Right ventricle myocardium superior (tissue), 1 donor: ENCODE measurements at regions not wholly inside any gene's neighbourhood (a gene's known extent, or its start where the extent isn't known, plus 50 kb on each side); places are given as distances from the start of the nearest gene placed in this dataset.
"Not testable (repeated sequence)": the region's sequence is repeated elsewhere in the genome, so short reads cannot be mapped to it uniquely, and the experiment has no call there.

Experiments
- ATAC-seq: fragments of 200-7000 bp; cut with Tn5 transposase; one replicate; pipeline ENCODE4 v1.9.1; 2020; ENCODE audit warnings: mild to moderate bottlenecking; ENCODE audit not compliant: poor library complexity
- DNase-seq: peaks from one replicate; pipeline ENCODE4 v3.0.0-alpha.2; 2020
- intact Hi-C: fragments of 100-400 bp; cut with DNase I; formaldehyde crosslinking; loops from one replicate; pipeline ENCODE4 v1.11.2; 2022
- donor health status: DM: no; HTN: yes; CAD: no; lungs with severe emphysema.

DNA sequence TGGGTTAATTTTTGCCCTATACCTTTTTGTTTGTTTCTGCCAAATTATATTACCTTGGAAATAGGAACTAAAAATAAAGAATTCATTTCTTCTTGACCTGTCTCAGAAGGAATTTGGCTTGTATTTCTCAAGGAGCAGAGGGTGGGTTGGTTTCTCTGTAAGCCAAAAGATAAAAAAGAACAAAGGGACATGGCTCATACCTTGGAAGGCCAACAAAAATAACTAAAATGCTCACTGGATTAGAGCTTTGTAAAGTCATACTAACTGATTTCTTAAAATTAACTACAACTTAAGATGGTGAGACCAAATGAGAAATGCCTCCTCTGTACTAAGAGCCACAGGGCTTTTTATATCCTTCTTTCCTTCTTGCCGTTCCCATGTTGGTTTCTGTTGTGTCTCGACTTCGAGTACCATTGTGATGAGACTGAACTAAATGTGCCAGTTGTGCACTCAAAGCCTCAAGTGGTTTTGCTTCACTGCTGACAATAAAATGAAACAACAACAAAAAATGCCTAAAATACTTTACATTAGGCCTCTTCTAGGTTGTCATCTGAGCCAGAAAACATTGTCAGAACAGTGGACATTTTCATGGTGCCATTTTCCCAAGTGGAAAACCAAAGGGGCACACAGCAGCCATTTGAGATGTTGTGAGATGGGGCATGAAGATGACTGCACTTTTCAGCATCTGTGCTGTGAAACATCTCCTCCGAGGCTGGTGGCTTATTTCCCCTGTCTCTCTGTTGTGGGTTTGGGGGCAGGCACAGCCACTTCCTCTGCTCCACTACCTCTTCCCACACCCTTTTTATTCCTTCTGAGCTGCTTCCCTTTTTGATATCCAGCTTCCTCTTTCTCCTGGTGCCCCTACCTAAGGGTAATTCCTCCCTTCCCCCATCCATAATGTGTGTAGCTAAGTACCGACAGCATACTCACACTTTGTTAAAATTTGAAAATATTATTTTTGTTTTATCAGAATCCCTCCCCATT lies 51.8 kb upstream of the AGR3 start:
- ATAC-seq (peak; percentile 49), DNase-seq (peak; percentile 46)
- intact Hi-C loops: no loop called here

DNA sequence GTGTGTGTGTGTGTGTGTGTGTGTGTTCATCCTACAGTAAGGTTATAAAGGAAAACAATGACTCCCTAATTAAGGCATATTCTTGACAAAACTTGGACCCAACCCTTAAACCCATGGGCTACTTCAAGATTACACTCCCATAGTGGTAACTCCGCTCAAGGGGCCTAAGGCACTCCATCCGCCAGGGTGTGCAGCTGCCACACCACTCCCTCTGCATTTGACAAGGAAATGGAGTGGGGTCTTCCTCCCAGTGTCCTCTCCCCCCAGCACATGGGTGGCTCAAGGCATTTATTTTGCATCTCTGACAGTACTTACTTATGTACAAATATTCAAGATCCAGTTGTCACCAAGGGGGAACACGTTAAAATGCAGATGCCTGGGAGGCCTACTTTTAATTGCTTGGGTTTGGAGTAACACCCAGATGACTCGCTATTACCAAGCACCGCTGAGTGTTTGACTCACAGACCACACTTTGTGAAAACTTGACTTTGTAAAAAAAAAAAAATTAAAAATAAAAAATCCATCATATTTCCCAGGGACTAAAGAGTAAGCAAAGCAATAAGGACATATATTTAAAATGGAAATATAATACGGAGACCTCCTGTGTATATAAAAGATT lies 53.0 kb upstream of the AGR3 start:
- ATAC-seq (no peak), DNase-seq (no peak)
- intact Hi-C loops: no loop called here

DNA sequence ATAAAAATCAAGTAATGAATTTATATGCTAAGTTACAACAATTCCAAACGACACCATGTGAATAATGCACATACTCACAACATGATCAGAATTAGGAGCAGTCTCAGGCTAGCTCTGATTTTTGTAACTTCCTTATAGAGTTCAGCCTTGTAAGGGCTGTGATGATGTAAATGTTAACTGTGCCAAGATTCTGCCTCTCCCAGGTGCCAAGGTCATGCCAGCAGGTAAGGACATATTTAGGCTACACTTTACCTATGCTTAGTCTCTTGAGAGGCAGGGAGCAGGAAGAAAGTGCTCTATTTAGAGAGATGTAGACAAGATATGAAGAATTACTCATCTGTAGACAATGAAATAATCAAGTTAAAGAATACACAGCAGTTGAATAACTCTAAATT lies 53.6 kb upstream of the AGR3 start:
- DNase-seq (no peak), ATAC-seq (no peak)
- intact Hi-C loops: no loop called here

DNA sequence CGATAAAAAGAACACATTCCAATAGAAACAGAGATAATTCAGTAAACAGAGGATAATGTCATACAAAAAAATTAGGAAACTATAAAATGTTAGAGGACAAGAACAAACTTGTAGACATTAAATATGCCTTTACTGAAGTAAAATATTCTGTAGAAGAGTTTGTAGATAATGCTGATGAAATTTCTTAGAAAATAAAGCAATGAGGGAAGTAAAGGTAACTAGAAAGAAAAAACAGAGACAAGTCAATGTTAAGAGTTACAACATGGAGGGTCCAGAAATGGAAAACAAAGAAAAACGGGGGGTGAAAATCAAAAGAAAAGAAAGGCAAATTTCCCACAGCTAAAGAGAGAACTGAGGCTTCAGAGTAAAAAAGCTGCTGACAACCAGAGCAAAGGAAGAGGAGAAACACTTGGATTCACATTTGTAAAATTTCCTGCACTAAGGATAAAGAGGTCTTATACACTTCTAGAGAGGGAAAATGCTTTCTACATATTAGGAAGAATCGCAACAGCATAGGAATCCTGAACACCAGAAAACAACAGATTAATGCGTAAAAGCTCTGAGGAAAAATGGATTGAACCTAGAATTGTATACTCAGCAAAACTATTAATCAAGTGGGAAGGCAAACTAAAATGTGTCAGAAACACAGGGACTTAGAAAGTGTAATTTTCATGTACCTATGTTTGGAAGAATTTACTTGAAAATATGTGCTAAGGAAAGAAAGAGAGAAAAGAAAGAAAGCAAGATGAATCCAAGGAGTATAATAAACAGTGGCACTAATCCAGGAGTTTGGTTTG lies 55.0 kb upstream of the AGR3 start:
- ATAC-seq (no peak), DNase-seq (no peak)
- intact Hi-C loops: no loop called here

DNA sequence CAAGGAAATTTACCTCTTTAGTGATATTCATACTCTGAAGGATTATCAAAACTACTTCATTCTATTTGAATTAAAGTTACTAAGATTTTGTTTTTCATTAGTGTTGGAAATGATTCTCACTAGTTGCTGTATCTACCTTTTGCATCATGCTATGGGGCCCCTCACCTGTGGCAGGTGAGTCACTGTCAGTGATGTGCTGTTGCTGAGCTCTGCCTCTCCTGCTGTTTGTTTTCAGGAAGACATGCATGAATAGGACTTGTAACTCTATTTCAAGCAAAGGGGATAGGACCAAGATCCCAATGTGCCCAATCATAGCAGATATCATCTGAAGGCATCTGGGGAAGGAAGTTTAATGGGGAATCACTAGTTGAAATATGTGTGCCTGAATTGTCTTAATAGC lies 57.4 kb upstream of the AGR3 start:
- DNase-seq (no peak), ATAC-seq (no peak)
- intact Hi-C loops: no loop called here

DNA sequence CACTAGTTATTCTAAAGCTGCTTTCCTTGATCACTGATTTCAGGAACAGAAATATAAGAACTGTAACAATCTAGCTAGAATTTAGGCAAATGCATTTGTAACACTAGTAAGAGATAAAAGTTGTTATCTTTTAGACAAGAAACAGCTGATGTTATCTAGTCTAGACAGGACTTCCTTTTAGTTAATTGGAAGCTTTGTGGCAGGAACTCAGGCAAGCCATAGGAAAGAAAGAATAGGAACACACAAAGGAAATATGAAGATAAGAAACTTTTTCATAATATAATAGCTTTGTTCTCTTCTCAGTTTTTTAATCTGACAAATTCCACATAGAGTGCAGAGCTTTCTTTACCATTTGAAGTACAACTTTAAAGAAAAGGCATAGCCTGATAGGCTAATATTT lies 59.0 kb upstream of the AGR3 start:
- ATAC-seq: no peak
- intact Hi-C loops: no loop called here
- no peak for DNase-seq

DNA sequence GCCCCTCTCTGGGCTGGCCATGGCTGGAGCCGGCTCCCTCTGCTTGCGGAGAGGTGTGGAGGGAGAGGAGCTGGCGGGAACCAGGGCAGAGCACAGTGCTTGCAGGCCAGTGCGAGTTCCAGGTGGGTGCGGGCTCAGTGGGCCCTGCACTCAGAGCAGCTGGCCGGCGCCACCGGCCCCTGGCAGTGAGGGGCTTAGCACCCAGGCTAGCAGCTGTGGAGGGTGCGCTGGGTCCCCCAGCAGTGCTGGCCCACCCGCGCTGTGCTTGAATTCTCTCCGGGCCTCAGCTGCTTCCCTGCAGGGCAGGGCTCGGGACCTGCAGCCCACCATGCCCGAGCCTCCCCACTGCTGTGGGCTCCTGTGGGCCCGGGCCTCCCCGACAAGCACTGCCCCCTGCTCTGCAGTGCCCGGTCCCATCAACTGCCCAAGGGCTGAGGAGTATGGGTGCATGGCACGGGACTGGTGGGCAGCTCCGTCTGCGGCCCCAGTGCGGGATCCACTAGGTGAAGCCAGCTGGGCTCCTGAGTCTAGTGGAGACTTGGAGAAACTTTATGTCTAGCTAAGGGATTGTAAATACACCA lies 61.2 kb upstream of the AGR3 start:
- DNase-seq (no peak), ATAC-seq (no peak)
- intact Hi-C loops: no loop called here

DNA sequence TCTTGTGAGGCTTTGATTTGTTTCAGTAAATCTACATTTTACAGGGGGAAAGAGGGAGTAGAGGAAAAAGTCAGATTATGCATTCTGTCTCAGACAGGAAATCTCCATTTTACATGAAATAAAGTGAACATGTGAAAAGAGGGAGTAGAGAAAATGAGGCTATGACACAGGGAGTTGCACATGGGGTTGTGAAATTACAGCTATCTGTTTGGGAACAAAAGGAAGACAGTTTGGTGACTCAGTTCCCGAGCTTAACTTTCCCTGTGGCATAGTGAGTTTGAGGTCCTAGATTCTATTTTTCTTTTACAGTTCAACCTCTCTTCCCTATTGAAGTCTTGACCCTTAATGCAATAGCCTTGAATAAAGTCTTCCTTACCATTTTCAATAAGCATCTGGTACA lies 63.2 kb upstream of the AGR3 start:
- ATAC-seq (no peak), DNase-seq (no peak)
- intact Hi-C loops: no loop called here

DNA sequence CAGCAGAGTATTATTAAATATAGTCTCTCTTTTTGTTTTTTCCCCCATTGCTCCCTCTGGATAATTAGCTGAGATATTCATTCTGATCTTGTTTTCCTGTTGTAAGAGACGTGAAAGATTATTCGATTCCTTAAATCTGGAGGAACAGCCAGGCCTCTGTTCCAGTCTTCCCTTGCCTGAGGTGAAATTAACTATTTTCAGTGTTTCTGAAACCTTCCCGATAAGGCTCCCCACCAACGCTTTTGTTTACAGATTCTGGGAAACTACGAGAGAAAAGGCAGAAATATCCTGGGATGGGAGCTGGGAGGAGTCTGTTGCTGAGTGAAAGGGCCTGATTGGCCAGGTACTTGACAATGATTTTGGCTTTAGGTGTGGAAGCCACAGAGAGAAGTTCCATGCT lies 63.6 kb upstream of the AGR3 start:
- DNase-seq (no peak), ATAC-seq (no peak)
- intact Hi-C loops: no loop called here

DNA sequence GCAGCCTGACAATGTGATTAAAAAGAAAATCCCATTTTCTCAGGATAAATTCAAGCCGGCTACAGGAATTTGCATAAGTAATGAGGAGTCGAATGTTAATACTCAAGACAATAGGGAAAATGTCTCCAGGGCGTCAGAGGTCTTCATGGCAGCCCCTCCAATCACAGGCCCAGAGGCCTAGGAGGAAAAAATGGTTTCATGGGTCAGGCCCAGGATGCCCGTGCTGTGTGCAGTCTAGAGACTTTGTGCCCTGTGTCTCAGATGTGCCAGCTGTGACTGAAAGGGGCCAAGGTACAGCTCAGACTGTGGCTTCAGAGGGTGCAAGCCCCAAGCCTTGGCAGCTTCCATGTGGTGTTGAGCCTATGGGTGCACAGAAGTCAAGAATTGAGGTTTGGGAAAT lies 66.3 kb upstream of the AGR3 start:
- ATAC-seq, intact Hi-C loops, DNase-seq: not testable (repeated sequence)

DNA sequence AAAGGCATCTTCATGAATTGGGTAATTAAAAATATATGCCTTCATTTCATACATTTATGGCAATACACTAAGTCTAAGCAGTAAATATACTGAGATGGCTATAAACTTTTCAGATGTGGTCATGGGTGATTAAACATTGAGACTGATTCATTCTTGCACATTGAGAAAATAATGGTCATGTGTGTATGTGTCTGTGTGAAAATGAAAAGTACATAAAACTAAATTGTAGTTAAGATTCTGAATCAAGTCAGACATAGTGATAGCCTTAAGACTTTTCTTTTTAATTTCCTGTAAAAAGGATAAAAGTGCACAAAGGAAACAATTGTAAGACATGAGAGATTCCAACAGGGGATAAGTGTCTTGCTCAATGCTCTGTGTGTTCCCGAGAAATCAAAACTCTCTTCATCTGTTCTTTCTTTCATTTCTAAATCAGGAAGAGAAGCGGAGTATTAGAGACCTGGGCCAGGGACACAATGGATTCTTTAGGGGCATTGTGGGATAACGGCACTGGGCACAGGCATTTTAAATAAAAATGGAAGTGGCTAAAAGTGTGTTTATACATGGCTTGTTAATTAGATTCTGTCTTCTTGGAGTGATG lies 69.8 kb upstream of the AGR3 start:
- ATAC-seq (no peak), DNase-seq (no peak)
- intact Hi-C loops: no loop called here

DNA sequence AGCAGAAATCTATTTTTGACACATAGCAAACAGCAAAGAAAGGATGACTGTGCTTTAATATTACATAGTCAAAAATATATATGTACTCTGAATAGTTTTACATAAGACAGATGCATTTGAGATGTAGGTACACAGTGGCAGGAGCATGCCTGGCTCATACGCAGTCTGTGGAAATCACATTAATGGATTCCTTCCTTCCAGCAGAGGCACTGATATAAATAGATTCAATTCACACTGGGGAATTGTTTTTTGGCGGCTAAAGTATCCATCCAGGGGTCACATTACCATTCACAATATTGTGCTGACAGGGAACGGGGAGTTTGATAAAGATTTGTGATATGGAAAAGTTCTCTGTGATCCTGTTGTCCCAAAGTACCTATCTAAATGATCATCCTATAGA lies 72.5 kb upstream of the AGR3 start:
- intact Hi-C loops: no loop called here
- ATAC-seq: peak; percentile 75
- DNase-seq: no peak

DNA sequence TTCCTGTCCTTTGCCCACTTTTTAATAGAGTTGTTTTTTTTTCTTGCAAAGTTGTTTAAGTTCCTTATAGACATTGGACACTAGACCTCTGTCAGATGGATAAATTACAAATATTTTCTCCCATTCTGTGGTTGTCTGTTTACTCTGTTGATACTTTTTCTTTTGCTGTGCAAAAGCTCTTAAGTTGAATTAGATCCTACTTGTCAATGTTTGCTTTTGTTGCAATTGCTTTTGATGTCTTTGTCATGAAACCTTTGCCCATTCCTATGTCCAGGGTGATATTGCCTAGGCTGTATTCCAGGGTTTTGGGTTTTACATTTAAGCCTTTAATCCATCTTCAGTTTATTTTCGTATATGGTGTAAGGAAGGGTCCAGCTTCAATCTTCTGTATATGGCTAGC lies 76.9 kb upstream of the AGR3 start:
- DNase-seq: no peak
- intact Hi-C loops: no loop called here
- no peak for ATAC-seq

DNA sequence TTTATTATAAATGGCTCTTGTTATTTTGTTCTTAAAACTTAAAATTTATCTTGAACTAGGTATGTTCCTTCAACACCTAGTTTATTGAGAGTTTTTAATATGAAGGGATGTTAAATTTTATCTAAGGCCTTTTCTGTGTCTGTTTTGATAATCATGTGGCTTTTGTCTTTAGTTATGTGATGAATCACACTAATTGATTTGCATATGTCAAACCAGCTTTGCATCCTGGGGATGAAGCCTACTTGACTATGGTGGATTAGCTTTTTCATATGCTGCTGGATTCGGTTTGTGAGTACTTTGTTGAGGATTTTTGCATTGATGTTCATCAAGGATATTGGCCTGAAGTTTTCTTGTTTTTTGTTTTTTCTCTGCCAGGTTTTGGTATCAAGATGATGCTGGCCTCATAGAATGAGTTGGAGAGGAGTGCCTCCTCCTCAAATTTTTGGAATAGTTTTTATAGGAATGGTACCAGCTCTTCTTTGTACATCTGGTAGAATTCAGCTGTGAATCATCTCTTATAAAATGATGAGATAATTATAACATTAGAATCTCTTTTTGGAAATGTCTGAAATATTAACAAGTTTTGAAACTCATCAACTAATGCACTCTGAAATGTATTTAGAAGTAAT lies 78.7 kb upstream of the AGR3 start:
- ATAC-seq: no peak
- intact Hi-C loops: no loop called here

DNA sequence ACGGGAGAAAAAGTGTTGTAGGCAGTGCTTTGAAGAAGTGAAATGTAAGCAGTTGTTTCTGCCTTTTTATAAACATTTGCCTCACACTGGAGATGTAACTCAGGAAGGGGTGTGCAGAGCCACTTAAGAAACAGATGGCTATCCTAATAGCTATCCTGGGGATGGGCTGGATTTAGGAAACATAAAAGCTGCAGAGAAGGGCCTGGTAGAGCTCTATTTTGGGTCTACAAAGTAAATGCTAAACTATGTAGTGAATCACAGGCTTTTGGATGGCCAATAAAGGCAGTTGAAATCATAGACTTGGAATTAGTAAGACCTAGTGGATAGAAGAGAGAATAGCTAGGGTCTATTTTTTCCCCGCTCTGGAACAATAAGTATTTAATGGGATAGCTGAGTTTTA lies 79.9 kb upstream of the AGR3 start:
- ATAC-seq: no peak
- intact Hi-C loops: no loop called here
- no peak for DNase-seq

More for the DNA sequence above, 78.7 kb upstream of the AGR3 start:
- no peak for DNase-seq

DNA sequence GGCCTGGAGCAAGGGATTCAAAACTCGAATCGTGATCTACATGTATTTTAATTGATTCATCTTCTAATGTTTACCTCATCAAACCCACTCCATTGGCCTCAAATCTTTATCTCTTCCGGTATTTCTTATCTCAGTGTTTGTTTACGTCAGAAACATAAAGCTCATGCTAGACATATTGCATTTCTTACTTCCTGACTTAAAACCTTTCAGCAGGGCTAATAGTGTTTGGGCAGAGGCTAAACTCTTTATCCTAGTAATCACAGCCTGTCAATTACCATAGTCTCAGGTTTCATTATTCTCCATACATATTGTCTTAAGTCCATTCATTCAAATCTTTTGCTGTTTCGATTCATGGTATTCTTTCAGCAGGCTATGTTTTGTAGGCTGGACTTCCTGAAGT lies 81.3 kb upstream of the AGR3 start:
- intact Hi-C loops: no loop called here
- ATAC-seq (no peak), DNase-seq (no peak)

DNA sequence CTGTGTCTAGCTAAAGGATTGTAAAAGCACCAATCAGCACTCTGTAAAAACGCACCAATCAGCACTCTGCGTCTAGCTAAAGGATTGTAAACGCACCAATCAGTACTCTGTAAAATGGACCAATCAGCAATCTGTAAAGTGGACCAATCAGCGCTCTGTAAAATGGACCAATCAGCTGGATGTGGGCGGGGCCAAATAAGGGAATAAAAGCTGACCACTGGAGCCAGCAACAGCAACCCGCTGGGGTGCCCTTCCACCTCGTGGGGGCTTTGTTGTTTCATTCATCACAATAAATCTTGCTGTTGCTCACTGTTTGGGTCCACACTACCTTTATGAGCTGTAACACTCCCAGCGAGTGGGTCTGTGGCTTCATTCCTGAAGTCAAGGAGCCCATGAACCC lies 83.9 kb upstream of the AGR3 start:
- intact Hi-C loops, DNase-seq, ATAC-seq: not testable (repeated sequence)

DNA sequence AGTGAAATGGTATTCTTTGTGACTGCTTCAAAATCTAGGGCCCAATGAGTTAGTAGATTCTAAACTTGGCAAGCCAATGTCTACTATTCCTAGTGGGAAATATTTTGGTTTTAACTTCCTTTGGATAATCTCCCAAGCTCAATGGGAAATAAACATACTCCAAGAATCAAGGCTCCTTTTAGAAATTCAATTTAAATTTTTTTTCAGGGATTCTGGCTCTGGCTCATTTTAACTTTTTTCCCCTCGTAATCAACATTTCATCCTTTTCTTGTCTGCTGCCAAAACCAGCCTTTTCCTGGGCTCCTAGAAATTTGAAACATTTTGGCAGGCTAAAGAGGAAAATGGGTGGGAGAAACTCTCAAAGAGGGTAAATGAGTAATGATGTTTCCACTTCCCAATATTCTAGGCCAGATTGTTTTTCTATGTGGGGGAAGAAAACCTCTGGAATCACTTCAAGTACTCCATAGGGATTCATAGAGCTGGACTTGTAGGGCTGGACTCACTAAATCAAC lies 85.6 kb upstream of the AGR3 start:
- ATAC-seq: peak; percentile 93
- DNase-seq: no peak
- intact Hi-C loops: no loop called here
